Esophagus muscularis mucosa (tissue), 4 donors: ENCODE measurements at regions not wholly inside any gene's neighbourhood (a gene's known extent, or its start where the extent isn't known, plus 50 kb on each side); places are given as distances from the start of the nearest gene placed in this dataset.

Experiments
- DNase-seq: peaks from one replicate; pipeline ENCODE4 v3.0.0-alpha.2; 2017; ENCODE audit errors: extremely low spot score
- H3K27ac ChIP-seq, 4 donors: fragments of 200-600 bp; sonication (generic); replicated peaks in 1 of 4; 1 replicate in 3 of 4; 2 replicates in 1 of 4; pipeline ENCODE4 v1.5.1; 2016 to 2019; ENCODE audit warnings: mild to moderate bottlenecking in 1 of 4
- H3K27me3 ChIP-seq, 4 donors: fragments of 200-600 bp; sonication (generic); one replicate each; pipeline versions ENCODE4 v1.5.1 to v1.6.0; 2016 to 2019
- H3K36me3 ChIP-seq, 4 donors: fragments of 200-600 bp; sonication (generic); one replicate each; pipeline ENCODE4 v1.5.1; 2016 to 2019
- H3K4me1 ChIP-seq, 4 donors: fragments of 200-600 bp; sonication (generic); one replicate each; pipeline ENCODE4 v1.5.1; 2016 to 2019
- H3K4me3 ChIP-seq, 4 donors: fragments of 200-600 bp; sonication (generic); 1 replicate in 2 of 4; 2 replicates in 2 of 4; pipeline ENCODE4 v1.5.1; 2016 to 2019; ENCODE audit warnings: mild to moderate bottlenecking in 4 of 4, moderate library complexity in 1 of 4
- H3K9me3 ChIP-seq, 4 donors: fragments of 200-600 bp; sonication (generic); 1 replicate in 3 of 4; 2 replicates in 1 of 4; pipeline ENCODE4 v1.5.1; 2016 to 2019
- CTCF ChIP-seq, 3 experiments: fragments of 200-600 bp in 2 of 3; fragments of 450-650 bp in 1 of 3; sonication (generic) in 2 of 3; IDR thresholded peaks; one replicate each; pipeline ENCODE4 v1.5.1; 2017 to 2019; ENCODE audit warnings: antibody characterized with exemption in 3 of 3, mild to moderate bottlenecking in 2 of 3, moderate library complexity in 1 of 3
- EP300 ChIP-seq: sonication (generic); formaldehyde crosslinking; IDR thresholded peaks from one replicate; pipeline ENCODE4 v1.6.1; 2017; ENCODE audit warnings: antibody characterized with exemption
- POLR2A ChIP-seq: fragments of 450-650 bp; IDR thresholded peaks from one replicate; pipeline ENCODE4 v1.6.1; 2017; ENCODE audit warnings: antibody characterized with exemption, moderate library complexity, mild to moderate bottlenecking, low read depth
- POLR2AphosphoS5 ChIP-seq, 2 donors: sonication (generic); formaldehyde crosslinking; IDR thresholded peaks; one replicate each; pipeline ENCODE4 v1.6.1; 2017; ENCODE audit warnings: antibody characterized with exemption in 2 of 2
- WGBS: methylation state at CpG from one replicate; pipeline ENCODE4 v1.1.5; 2018; 5-methylcytosine and 5-hydroxymethylcytosine counted together
- intact Hi-C: fragments of 100-400 bp; cut with DNase I; formaldehyde crosslinking; loops from one replicate; pipeline ENCODE4 v1.15.1; 2023

- H3K4me1 ChIP-seq, result peaks cover 29 to 46% (median 35%) of the 10 kb centered on the region in 4 donors
- no peak for TF ChIP-seq POLR2A
- no peak for TF ChIP-seq POLR2AphosphoS5 (IDR thresholded peaks at IDR 0.05)
- TF ChIP-seq CTCF (IDR thresholded peaks at IDR 0.05), result no peak
- no peak for TF ChIP-seq EP300
- no peak overlapping the region for H3K4me3 ChIP-seq
- H3K9me3 ChIP-seq, result no peaks in the 10 kb centered on the region
- no peak overlapping the region for H3K27ac ChIP-seq
- intact Hi-C loops, result loop anchor here (2.0 kb wide), 1 partner anchor 147 kb away; no protein-coding TSS in a partner anchor
- WGBS, result 90% methylated on average over 5 of the region's 5 CpGs
- no peaks in the 10 kb centered on the region for H3K36me3 ChIP-seq
- no peak for DNase-seq
- H3K27me3 ChIP-seq, result no peaks in the 10 kb centered on the region
Measured at GRCh38 chr15:66848116-66848515, 146.1 kb downstream of the SMAD6 start.

- no peaks in the 10 kb centered on the region for H3K36me3 ChIP-seq
- intact Hi-C loops, result loop anchor here (2.0 kb wide), 1 partner anchor 148 kb away; no protein-coding TSS in a partner anchor
- peak; percentile 72 for DNase-seq
Measured at GRCh38 chr15:66848686-66849392, 146.8 kb downstream of the SMAD6 start.

GRCh38 chr15:66849393-66849745 is 147.3 kb downstream of the SMAD6 start:
- intact Hi-C loops, result loop anchor here (2.0 kb wide), 1 partner anchor 149 kb away; no protein-coding TSS in a partner anchor
- WGBS, result 100% methylated on average over 3 of the region's 3 CpGs
- peak; percentile 72 for DNase-seq
- Histone ChIP-seq H3K36me3 (no peaks in the 10 kb centered on the region), H3K27ac (peak overlapping the region in 2 of 4 donors; percentile 37 to 50), H3K9me3 (no peaks in the 10 kb centered on the region), H3K27me3 (no peaks in the 10 kb centered on the region), H3K4me1 (peaks cover 23 to 41% (median 27%) of the 10 kb centered on the region in 4 donors), H3K4me3 (no peak overlapping the region)
- TF ChIP-seq POLR2A (no peak), CTCF (IDR thresholded peaks at IDR 0.05) (no peak)

More at GRCh38 chr15:66848686-66849392, 146.8 kb downstream of the SMAD6 start:
- Histone ChIP-seq H3K4me1 (peaks cover 23 to 46% (median 31%) of the 10 kb centered on the region in 4 donors), H3K27ac (no peak overlapping the region), H3K27me3 (no peaks in the 10 kb centered on the region), H3K4me3 (no peak overlapping the region), H3K9me3 (no peaks in the 10 kb centered on the region)
- WGBS, result 83% methylated on average over 8 of the region's 9 CpGs
- TF ChIP-seq CTCF (IDR thresholded peaks at IDR 0.05), result no peak
- no peak for TF ChIP-seq POLR2AphosphoS5 (IDR thresholded peaks at IDR 0.05)
- no peak for TF ChIP-seq EP300
- no peak for TF ChIP-seq POLR2A

- TF ChIP-seq POLR2AphosphoS5 (IDR thresholded peaks at IDR 0.05), result no peak
- no peak for TF ChIP-seq EP300
- no peak for TF ChIP-seq POLR2A
- no peak for TF ChIP-seq CTCF (IDR thresholded peaks at IDR 0.05)
- Histone ChIP-seq H3K36me3 (no peaks in the 10 kb centered on the region), H3K27me3 (no peaks in the 10 kb centered on the region), H3K9me3 (no peaks in the 10 kb centered on the region), H3K4me3 (no peak overlapping the region), H3K27ac (peak overlapping the region; percentile 37 to 63 (median 52)), H3K4me1 (peaks cover 23 to 41% (median 27%) of the 10 kb centered on the region in 4 donors)
- WGBS, result 100% methylated on average over 1 of the region's 4 CpGs
- intact Hi-C loops, result loop anchor here (2.0 to 5.0 kb wide), 4 partner anchors 72 to 247 kb away; no protein-coding TSS in a partner anchor
- peak; percentile 74 for DNase-seq
Measured at GRCh38 chr15:66849746-66850077, 147.7 kb downstream of the SMAD6 start.
